ENCODE measurements at regions not wholly inside any gene's neighbourhood (a gene's known extent, or its start where the extent isn't known, plus 50 kb on each side); places are given as distances from the start of the nearest gene placed in this dataset.

GRCh38 chrX:44435047-44435446, 91.6 kb upstream of the EFHC2 start:
- DNase-seq (ENCODE audit: low spot score): no peak
- Histone ChIP-seq H3K4me3 (no peak overlapping the region), H3K27me3 (no peaks in the 10 kb centered on the region), H4K20me1 (ENCODE audit: insufficient read depth, poor library complexity, severe bottlenecking) (no peaks in the 10 kb centered on the region), H3K79me2 (no peaks in the 10 kb centered on the region), H3K27ac (no peak overlapping the region), H2AFZ (no peak overlapping the region), H3K9me2 (replicated peaks; ENCODE audit: insufficient read depth) (no peaks in the 10 kb centered on the region), H3K4me2 (no peak overlapping the region), H3K4me1 (ENCODE audit: insufficient read depth) (peaks cover 10% of the 10 kb centered on the region), H3K9me3 (ENCODE audit: low read depth) (no peaks in the 10 kb centered on the region), H3K36me3 (replicated peaks; ENCODE audit: insufficient read depth, low read depth) (no peaks in the 10 kb centered on the region)
- TF ChIP-seq EZH2 (IDR thresholded peaks at IDR 0.05; ENCODE audit: borderline replicate concordance) (no peak), EZH2phosphoT487 (IDR thresholded peaks at IDR 0.05; ENCODE audit: low read depth, severe bottlenecking, unreplicated experiment) (no peak), CTCF (IDR thresholded peaks at IDR 0.05; ENCODE audit: poor library complexity) (no peak)

- H2AFZ ChIP-seq: no peak overlapping the region
- H3K9me3 ChIP-seq (ENCODE audit: low read depth): no peaks in the 10 kb centered on the region
- TF ChIP-seq EZH2phosphoT487 (IDR thresholded peaks at IDR 0.05; ENCODE audit: low read depth, severe bottlenecking, unreplicated experiment): no peak
- no peak for TF ChIP-seq EZH2 (IDR thresholded peaks at IDR 0.05; ENCODE audit: borderline replicate concordance)
- TF ChIP-seq CTCF (IDR thresholded peaks at IDR 0.05; ENCODE audit: poor library complexity): no peak
- H3K27me3 ChIP-seq: no peaks in the 10 kb centered on the region
- no peaks in the 10 kb centered on the region for H4K20me1 ChIP-seq (ENCODE audit: insufficient read depth, poor library complexity, severe bottlenecking)
- WGBS (ENCODE audit: low lambda C conversion rate, missing lambda C conversion rate): 59% methylated on average over 3 of the region's 3 CpGs
- no peaks in the 10 kb centered on the region for H3K9me2 ChIP-seq (replicated peaks; ENCODE audit: insufficient read depth)
- H3K79me2 ChIP-seq: no peaks in the 10 kb centered on the region
- no peak overlapping the region for H3K27ac ChIP-seq
- no peak overlapping the region for H3K4me2 ChIP-seq
- peaks cover 10% of the 10 kb centered on the region for H3K4me1 ChIP-seq (ENCODE audit: insufficient read depth)
- no peaks in the 10 kb centered on the region for H3K36me3 ChIP-seq (replicated peaks; ENCODE audit: insufficient read depth, low read depth)
- DNase-seq (ENCODE audit: low spot score): no peak
- H3K4me3 ChIP-seq: no peak overlapping the region
These were observed 90.1 kb upstream of the EFHC2 start for GRCh38 chrX:44433556-44433955.

GRCh38 chrX:44432641-44433040, 89.2 kb upstream of the EFHC2 start:
- no peaks in the 10 kb centered on the region for H3K27me3 ChIP-seq

More at GRCh38 chrX:44432641-44433040, 89.2 kb upstream of the EFHC2 start:
- TF ChIP-seq EZH2phosphoT487 (IDR thresholded peaks at IDR 0.05; ENCODE audit: low read depth, severe bottlenecking, unreplicated experiment) (no peak), CTCF (IDR thresholded peaks at IDR 0.05; ENCODE audit: poor library complexity) (no peak), EZH2 (IDR thresholded peaks at IDR 0.05; ENCODE audit: borderline replicate concordance) (no peak)
- H3K4me3 ChIP-seq: no peak overlapping the region
- no peaks in the 10 kb centered on the region for H3K9me3 ChIP-seq (ENCODE audit: low read depth)
- no peak overlapping the region for H3K4me2 ChIP-seq
- no peaks in the 10 kb centered on the region for H3K9me2 ChIP-seq (replicated peaks; ENCODE audit: insufficient read depth)
- H3K36me3 ChIP-seq (replicated peaks; ENCODE audit: insufficient read depth, low read depth): no peaks in the 10 kb centered on the region
- peaks cover 10% of the 10 kb centered on the region for H3K4me1 ChIP-seq (ENCODE audit: insufficient read depth)
- H4K20me1 ChIP-seq (ENCODE audit: insufficient read depth, poor library complexity, severe bottlenecking): no peaks in the 10 kb centered on the region
- H3K79me2 ChIP-seq: no peaks in the 10 kb centered on the region
- H2AFZ ChIP-seq: no peak overlapping the region
- H3K27ac ChIP-seq: no peak overlapping the region
- no peak for DNase-seq (ENCODE audit: low spot score)
